ENCODE measurements at regions not wholly inside any gene's neighbourhood (a gene's known extent, or its start where the extent isn't known, plus 50 kb on each side); places are given as distances from the start of the nearest gene placed in this dataset.

DNA sequence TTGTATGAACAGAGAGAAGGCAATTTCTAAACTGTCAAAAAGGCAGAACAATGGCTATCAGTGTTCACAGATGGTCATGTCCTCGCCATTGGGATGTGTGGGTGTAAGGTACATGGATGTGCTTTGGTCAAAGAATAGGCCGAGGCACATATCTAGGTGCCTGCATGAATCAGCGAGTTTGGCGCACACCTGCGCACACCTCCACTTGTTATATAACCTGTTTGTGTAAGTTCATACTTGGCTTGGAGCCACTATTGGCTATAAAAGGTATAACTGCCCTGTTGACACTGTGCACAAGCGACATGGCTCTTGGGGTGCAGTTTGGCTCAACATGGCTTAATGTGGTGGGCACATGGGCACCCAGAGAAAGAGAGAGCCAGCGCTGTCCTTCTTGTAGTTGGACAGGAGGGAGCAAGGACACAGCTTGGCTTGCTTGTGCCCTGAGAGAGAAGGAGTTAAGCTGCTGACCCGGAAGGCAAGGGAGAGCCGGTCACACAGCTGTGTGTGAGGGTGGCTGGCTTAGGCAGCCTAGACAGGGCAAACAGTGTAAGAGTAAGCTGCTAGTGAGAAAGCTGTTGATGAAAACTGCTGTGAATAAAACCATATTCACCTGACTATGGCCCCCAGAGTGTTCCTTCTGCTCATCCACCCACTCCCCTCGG, 499.1 kb downstream of the KCNJ2 start:
- TF ChIP-seq, protein P1, sequence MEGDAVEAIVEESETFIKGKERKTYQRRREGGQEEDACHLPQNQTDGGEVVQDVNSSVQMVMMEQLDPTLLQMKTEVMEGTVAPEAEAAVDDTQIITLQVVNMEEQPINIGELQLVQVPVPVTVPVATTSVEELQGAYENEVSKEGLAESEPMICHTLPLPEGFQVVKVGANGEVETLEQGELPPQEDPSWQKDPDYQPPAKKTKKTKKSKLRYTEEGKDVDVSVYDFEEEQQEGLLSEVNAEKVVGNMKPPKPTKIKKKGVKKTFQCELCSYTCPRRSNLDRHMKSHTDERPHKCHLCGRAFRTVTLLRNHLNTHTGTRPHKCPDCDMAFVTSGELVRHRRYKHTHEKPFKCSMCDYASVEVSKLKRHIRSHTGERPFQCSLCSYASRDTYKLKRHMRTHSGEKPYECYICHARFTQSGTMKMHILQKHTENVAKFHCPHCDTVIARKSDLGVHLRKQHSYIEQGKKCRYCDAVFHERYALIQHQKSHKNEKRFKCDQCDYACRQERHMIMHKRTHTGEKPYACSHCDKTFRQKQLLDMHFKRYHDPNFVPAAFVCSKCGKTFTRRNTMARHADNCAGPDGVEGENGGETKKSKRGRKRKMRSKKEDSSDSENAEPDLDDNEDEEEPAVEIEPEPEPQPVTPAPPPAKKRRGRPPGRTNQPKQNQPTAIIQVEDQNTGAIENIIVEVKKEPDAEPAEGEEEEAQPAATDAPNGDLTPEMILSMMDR (IDR thresholded peaks at IDR 0.05; ENCODE audit: extremely low read depth in 1 of 2, insufficient read depth in 1 of 2, low read depth in 1 of 2, low read length in 2 of 2), result no peak
- TF ChIP-seq FOS (IDR thresholded peaks at IDR 0.05; ENCODE audit: borderline replicate concordance, insufficient read depth, low read length) (no peak), EZH2 (IDR thresholded peaks at IDR 0.05; ENCODE audit: borderline replicate concordance, low read depth, low read length, severe bottlenecking) (no peak), POLR2AphosphoS5 (IDR thresholded peaks at IDR 0.05; ENCODE audit: insufficient read depth, low read depth, low read length) (no peak), POLR2A (IDR thresholded peaks at IDR 0.05; ENCODE audit: low read depth, low read length) (no peak), MYC (IDR thresholded peaks at IDR 0.05; ENCODE audit: low read depth, low read length) (no peak), GATA2 (IDR thresholded peaks at IDR 0.05; ENCODE audit: insufficient read depth, insufficient read length, low read depth, low read length) (no peak), JUN (IDR thresholded peaks at IDR 0.05; ENCODE audit: borderline replicate concordance, insufficient read depth, insufficient read length, low read depth) (no peak)
- TF ChIP-seq, protein P2, sequence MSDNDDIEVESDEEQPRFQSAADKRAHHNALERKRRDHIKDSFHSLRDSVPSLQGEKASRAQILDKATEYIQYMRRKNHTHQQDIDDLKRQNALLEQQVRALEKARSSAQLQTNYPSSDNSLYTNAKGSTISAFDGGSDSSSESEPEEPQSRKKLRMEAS (IDR thresholded peaks at IDR 0.05; ENCODE audit: insufficient read depth, insufficient read length), result no peak

Data from endothelial cell of umbilical vein (primary cell).